H1 (cell line): ENCODE measurements at regions not wholly inside any gene's neighbourhood (a gene's known extent, or its start where the extent isn't known, plus 50 kb on each side); places are given as distances from the start of the nearest gene placed in this dataset.

Experiments
- BRCA1 ChIP-seq: IDR thresholded peaks from 2 replicates; pipeline ENCODE4 v1.6.1; 2012; ENCODE audit warnings: low read depth, low read length, improper control_type of control experiment
- EP300 ChIP-seq, 2 experiments: IDR thresholded peaks; 1 replicate in 1 of 2; 2 replicates in 1 of 2; pipeline ENCODE4 v1.6.1; 2011 to 2012; ENCODE audit warnings: low read depth in 2 of 2, low read length in 2 of 2, mild to moderate bottlenecking in 2 of 2, borderline replicate concordance in 1 of 2, inconsistent platforms in 1 of 2, moderate library complexity in 1 of 2
- GTF2F1 ChIP-seq: IDR thresholded peaks from 2 replicates; pipeline ENCODE4 v1.6.1; 2012; ENCODE audit warnings: low read depth, low read length, improper control_type of control experiment, borderline replicate concordance
- POLR2A ChIP-seq, 2 experiments: IDR thresholded peaks; 1 replicate in 1 of 2; 2 replicates in 1 of 2; pipeline ENCODE4 v1.6.1; 2011; ENCODE audit warnings: low read depth in 2 of 2, low read length in 2 of 2, mild to moderate bottlenecking in 2 of 2; ENCODE audit errors: control extremely low read depth in 1 of 2
- TEAD4 ChIP-seq: IDR thresholded peaks from 2 replicates; pipeline ENCODE4 v1.6.1; 2012; ENCODE audit warnings: low read depth, low read length, inconsistent platforms, mixed read lengths

DNA sequence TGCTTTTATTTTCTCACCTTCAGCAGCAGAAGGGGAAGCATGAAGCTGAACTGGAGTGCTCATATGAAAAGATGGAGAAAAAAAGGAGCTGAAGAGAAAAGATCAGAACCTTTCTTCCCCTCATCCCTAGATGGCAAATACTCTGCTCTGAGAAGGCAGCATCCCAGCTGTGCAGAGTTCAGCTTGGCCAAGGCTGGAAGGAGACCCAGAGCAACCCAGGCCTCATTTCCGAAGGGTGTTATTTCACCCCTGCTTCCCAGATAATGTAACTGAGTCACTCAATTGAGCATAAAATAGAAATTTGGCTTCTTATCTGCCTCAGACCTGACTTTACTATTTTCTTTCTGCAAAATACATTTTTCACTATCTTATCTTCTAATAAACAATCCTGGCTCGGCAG is 489.9 kb upstream of the BRINP1 start (continued):
- no peak for TF ChIP-seq EP300 (IDR thresholded peaks at IDR 0.05; ENCODE audit: borderline replicate concordance in 1 of 2, low read depth in 2 of 2, low read length in 2 of 2)
- TF ChIP-seq GTF2F1: no peak
- TF ChIP-seq BRCA1: no peak
- no peak for TF ChIP-seq TEAD4
- no peak for TF ChIP-seq POLR2A (IDR thresholded peaks at IDR 0.05; ENCODE audit: control extremely low read depth in 1 of 2, low read depth in 2 of 2, low read length in 2 of 2)
